Pancreas (tissue), 10 donors: ENCODE measurements at regions not wholly inside any gene's neighbourhood (a gene's known extent, or its start where the extent isn't known, plus 50 kb on each side); places are given as distances from the start of the nearest gene placed in this dataset.

ENCODE experiments used
- ATAC-seq, 4 donors: fragments of 200-7000 bp; cut with Tn5 transposase; one replicate each; pipeline versions ENCODE4 v1.8.0 to v1.9.1; 2020; ENCODE audit warnings: mild to moderate bottlenecking in 4 of 4, moderate library complexity in 4 of 4
- DNase-seq, 6 donors: peaks; one replicate each; pipeline ENCODE4 v3.0.0-alpha.2; 2020
- FAIRE-seq: peaks from 2 replicates; lab custom pipeline; 2012; peaks lifted over from hg19 to GRCh38; lab: Jason Lieb, UNC
- H3K27ac ChIP-seq, 4 donors: fragments of 200-600 bp; sonication (generic); 1 replicate in 3 of 4; 2 replicates in 1 of 4; pipeline versions ENCODE4 v1.5.0 to v1.8.0; 2020
- H3K27me3 ChIP-seq, 4 donors: fragments of 200-600 bp; one replicate each; pipeline ENCODE4 v1.8.0; 2021
- H3K36me3 ChIP-seq, 3 donors: fragments of 200-600 bp; sonication (generic) in 1 of 3; one replicate each; pipeline versions ENCODE4 v1.5.0 to v1.8.0; 2020 to 2021
- H3K4me1 ChIP-seq, 3 donors: fragments of 200-600 bp; one replicate each; pipeline ENCODE4 v1.8.0; 2021
- H3K4me3 ChIP-seq, 4 donors: fragments of 200-600 bp; sonication (generic) in 2 of 4; one replicate each; pipeline versions ENCODE4 v1.5.0 to v1.8.0; 2020 to 2021
- H3K9me3 ChIP-seq, 4 donors: fragments of 200-600 bp; one replicate each; pipeline ENCODE4 v1.8.0; 2021
- WGBS, 2 donors: extraction: QIAGEN DNeasy Blood & Tissue Kit; methylation state at CpG; one replicate each; pipeline ENCODE4 v1.1.7; 2013; 5-methylcytosine and 5-hydroxymethylcytosine counted together
- intact Hi-C, 3 donors: fragments of 100-400 bp; cut with DNase I; formaldehyde crosslinking; loops; one replicate each; pipeline versions ENCODE4 v1.11.1 to v1.14.2; 2022
- TF ChIP-seq, protein P1 (sequence below), 4 donors: fragments of 200-600 bp; sonication (generic) in 3 of 4; IDR thresholded peaks; one replicate each; pipeline versions ENCODE4 v1.5.0 to v1.8.0; 2021; ENCODE audit warnings: antibody characterized with exemption in 4 of 4
- donor health status: healthy with polysubstance abuse.
- donor health status: DM: no; HTN: no; CAD: no; lungs with moderate emphysema.
- donor health status: DM: no; HTN: no; CAD: no.
- donor health status: control.
- donor health status: control.
- donor health status: Bipolar disorder and iron deficiency.
- donor health status: DM: yes; HTN: yes; CAD: no.
- donor health status: DM: no; HTN: no; CAD: no.
- donor health status: DM: no; HTN: no; CAD: no.
- donor health status: DM: yes; HTN: yes; CAD: no.

DNA sequence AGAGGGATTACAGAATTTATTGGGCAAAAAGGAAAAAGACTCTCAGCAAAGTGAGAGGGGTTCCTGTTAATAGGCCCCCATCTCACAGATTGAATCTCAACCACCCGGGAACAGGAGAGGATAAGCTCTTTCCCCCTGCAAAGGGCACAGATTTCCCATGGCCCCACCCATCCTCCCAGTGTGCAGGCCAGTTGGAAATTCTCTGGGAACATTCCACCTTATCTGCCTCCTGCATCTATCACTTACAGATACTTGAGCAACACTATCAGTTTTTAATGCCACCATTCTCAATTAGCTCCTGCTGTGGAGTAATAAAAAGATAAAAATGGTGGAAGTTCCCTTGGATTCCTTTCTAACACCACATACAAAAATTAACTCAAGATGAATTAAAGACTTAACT, 350.0 kb upstream of the BCHE start:
- WGBS, 2 donors = 47 to 61% methylated on average over 1 of the region's 1 CpG
- no peak for ATAC-seq
- Histone ChIP-seq H3K27me3 (no peaks in the 10 kb centered on the region), H3K36me3 (no peaks in the 10 kb centered on the region), H3K4me3 (no peak overlapping the region), H3K27ac (no peak overlapping the region), H3K9me3 (no peaks in the 10 kb centered on the region), H3K4me1 (no peaks in the 10 kb centered on the region)
- DNase-seq = no peak
- intact Hi-C loops = no loop called here
- no peak for FAIRE-seq
- TF ChIP-seq, protein P1, sequence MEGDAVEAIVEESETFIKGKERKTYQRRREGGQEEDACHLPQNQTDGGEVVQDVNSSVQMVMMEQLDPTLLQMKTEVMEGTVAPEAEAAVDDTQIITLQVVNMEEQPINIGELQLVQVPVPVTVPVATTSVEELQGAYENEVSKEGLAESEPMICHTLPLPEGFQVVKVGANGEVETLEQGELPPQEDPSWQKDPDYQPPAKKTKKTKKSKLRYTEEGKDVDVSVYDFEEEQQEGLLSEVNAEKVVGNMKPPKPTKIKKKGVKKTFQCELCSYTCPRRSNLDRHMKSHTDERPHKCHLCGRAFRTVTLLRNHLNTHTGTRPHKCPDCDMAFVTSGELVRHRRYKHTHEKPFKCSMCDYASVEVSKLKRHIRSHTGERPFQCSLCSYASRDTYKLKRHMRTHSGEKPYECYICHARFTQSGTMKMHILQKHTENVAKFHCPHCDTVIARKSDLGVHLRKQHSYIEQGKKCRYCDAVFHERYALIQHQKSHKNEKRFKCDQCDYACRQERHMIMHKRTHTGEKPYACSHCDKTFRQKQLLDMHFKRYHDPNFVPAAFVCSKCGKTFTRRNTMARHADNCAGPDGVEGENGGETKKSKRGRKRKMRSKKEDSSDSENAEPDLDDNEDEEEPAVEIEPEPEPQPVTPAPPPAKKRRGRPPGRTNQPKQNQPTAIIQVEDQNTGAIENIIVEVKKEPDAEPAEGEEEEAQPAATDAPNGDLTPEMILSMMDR (IDR thresholded peaks at IDR 0.05) = no peak

DNA sequence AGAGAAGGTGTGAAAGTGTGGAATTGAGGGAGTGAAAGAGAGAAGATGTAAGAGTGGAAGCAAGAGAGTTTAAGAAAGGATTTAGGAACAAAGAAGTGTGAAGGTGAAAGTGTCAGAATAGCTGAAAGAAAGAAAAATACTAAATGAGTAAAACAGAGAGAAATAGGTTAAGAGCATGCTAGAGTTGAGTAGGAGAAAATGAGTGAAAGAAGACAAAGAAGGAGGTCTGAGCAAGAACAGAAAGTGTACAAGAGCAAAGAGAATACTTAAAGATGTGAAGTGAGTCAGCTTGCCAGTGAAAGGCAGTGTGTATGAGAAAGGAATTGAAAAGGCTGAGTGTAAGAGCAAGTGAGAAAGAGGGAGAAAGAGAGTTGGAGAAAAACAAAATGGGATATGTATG, 348.8 kb upstream of the BCHE start:
- FAIRE-seq = no peak
- Histone ChIP-seq H3K9me3 (no peaks in the 10 kb centered on the region), H3K36me3 (no peaks in the 10 kb centered on the region), H3K4me1 (no peaks in the 10 kb centered on the region), H3K4me3 (no peak overlapping the region), H3K27me3 (no peaks in the 10 kb centered on the region), H3K27ac (no peak overlapping the region)
- TF ChIP-seq, protein P1 (IDR thresholded peaks at IDR 0.05) = no peak
- no peak for DNase-seq
- ATAC-seq = no peak
- intact Hi-C loops = no loop called here

DNA sequence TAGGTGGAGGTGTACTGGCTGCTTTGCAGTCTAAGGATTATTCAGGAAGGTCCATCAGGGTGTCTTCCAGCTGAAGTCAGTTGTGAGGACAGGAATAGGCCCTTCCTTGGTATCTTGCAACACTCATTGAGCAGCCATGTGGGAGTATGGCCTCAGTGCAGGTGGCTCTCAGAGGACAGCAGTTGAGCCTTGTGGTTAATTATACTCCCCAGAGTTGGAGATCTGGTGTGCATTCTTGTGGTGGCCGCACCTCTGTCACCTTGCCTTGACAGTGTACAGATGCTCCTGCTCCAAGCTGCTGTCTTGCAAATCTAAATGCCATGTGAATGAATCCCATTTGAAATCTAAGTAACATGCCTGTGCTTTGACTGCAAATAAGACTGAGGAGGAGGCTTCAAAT, 339.9 kb upstream of the BCHE start:
- FAIRE-seq = no peak
- Histone ChIP-seq H3K36me3 (no peaks in the 10 kb centered on the region), H3K27ac (no peak overlapping the region), H3K4me3 (no peak overlapping the region), H3K9me3 (no peaks in the 10 kb centered on the region), H3K27me3 (no peaks in the 10 kb centered on the region), H3K4me1 (no peaks in the 10 kb centered on the region)
- DNase-seq = no peak
- intact Hi-C loops = no loop called here
- TF ChIP-seq, protein P1 (IDR thresholded peaks at IDR 0.05) = no peak
- WGBS, 2 donors = 60 to 69% methylated on average over 1 of the region's 1 CpG
- no peak for ATAC-seq

DNA sequence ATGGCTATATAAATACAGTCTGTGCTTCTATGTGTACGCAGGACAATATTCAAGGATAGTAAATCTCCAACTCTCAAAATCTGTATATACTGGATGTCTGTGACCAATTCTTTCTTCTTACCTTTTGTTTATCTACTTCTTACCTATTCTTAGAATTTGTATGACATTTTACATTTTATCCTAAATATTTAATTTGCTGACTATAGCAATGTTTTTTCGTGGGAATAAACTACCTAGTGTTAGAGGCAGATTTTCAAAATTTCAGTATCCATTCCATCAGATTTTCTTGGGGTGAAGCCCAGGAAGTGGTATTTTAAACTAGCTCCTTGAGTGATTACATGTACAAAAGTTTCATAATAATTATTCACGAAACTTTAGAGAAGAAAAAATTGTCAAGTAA, 334.5 kb upstream of the BCHE start:
- DNase-seq = no peak
- Histone ChIP-seq H3K36me3 (no peaks in the 10 kb centered on the region), H3K4me1 (no peaks in the 10 kb centered on the region), H3K27me3 (no peaks in the 10 kb centered on the region), H3K4me3 (no peak overlapping the region), H3K27ac (no peak overlapping the region), H3K9me3 (no peaks in the 10 kb centered on the region)
- TF ChIP-seq, protein P1 (IDR thresholded peaks at IDR 0.05) = no peak
- 59 to 90% methylated on average over 3 of the region's 3 CpGs for WGBS, 2 donors
- no peak for ATAC-seq
- no peak for FAIRE-seq
- intact Hi-C loops = no loop called here

DNA sequence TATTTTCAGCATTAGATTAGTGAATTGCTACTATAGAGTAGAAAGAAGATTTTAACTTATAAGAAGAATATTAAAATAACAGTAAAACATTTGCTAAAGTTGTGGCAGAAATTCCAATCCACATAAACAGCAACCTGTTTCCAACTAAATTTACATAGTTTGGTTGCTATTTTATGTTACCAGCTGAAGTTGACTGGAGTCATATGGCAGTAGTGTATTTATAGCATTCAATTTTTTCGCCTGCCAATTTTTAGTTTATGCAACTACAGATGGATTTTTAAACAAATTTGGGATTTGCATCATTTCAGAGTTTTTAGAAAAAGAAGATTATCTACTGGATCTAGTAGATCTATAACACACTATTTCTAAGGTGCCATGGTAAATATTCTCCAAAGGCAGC, 332.5 kb upstream of the BCHE start:
- Histone ChIP-seq H3K36me3 (no peaks in the 10 kb centered on the region), H3K4me1 (no peaks in the 10 kb centered on the region), H3K27ac (no peak overlapping the region), H3K27me3 (no peaks in the 10 kb centered on the region), H3K9me3 (no peaks in the 10 kb centered on the region), H3K4me3 (no peak overlapping the region)
- FAIRE-seq (no peak), ATAC-seq (no peak), DNase-seq (no peak)
- TF ChIP-seq, protein P1 (IDR thresholded peaks at IDR 0.05) = no peak
- WGBS, 2 donors = 65 to 94% methylated on average over 1 of the region's 1 CpG
- intact Hi-C loops = no loop called here
